HG03060 (cell line): ENCODE measurements at regions not wholly inside any gene's neighbourhood (a gene's known extent, or its start where the extent isn't known, plus 50 kb on each side); places are given as distances from the start of the nearest gene placed in this dataset.
"Not testable (repeated sequence)": the region's sequence is repeated elsewhere in the genome, so short reads cannot be mapped to it uniquely, and the experiment has no call there.

Experiments used
- ATAC-seq: cut with Tn5 transposase; IDR thresholded peaks from one replicate; pipeline ENCODE4 v1.9.1; 2021; ENCODE audit warnings: low read depth, moderate number of reproducible peaks; ENCODE audit not compliant: unreplicated experiment

GRCh38 chr3:191148131-191148530 is 50.9 kb upstream of the OSTN start:
- no peak for ATAC-seq

- ATAC-seq, result no peak
Observed at GRCh38 chr3:191143224-191143623, 55.8 kb upstream of the OSTN start.

- no peak for ATAC-seq
Observed at GRCh38 chr3:191141728-191142127, 57.3 kb upstream of the OSTN start.

DNA sequence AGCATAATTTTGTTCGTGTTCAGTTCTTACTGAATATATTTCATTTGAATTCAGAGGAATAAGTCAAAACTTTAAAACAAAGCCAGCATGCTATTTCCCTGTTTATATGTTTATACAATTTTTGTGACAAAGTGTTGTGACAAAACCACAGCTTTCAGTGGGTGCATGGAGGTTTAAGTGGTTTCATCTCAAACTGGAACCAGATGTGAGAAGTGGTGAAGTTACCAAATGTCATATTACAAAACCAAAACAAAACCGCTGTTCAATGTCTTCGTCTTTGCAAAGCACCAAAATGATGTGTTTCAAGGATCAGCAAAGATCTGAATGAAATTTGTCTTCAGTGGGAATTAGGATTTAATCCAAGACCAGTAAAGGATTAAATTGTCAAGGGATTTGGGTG is 59.3 kb upstream of the OSTN start:
- ATAC-seq, result peak; percentile 38

- no peak for ATAC-seq
Observed at GRCh38 chr3:191138937-191139336, 60.1 kb upstream of the OSTN start.

- ATAC-seq, result no peak
Observed at GRCh38 chr3:191137708-191138107, 61.3 kb upstream of the OSTN start.

DNA sequence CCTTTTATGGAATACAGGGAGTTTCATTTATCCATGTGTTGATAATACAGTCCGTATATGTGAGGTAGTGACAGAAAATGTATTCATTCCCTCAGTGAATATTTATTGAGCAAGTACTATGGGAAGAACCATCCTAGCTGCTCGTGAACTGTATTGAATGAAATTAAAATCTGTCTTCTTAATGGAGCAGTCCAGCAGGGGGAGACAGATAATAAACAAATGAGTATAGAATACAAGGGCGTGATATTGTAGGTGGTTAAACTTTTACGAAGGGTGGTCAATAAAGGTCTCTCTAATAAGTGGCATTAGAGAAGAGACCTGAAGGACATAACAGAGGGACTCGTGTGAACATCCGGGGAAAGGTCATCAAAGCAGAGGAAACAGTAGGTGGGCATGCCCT is 62.7 kb upstream of the OSTN start:
- ATAC-seq, result no peak

DNA sequence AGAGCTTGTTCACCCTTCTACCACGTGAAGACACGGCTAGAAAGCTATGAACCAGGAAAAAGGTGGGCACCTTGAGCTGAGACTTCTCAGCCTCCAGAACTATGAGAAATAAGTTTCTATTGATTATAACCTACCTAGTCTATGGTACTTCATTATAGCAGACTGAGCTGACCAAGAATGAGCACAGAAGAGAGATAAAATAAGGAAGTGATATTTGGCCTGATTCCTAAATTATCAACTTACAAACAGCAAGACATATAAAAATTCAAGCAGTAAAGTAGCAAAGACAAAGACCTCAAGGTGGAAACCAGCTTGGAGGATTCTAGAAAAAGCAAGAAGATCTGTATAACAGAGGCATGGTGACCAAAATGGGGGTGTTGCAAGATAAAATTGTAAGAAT is 63.9 kb upstream of the OSTN start:
- no peak for ATAC-seq

DNA sequence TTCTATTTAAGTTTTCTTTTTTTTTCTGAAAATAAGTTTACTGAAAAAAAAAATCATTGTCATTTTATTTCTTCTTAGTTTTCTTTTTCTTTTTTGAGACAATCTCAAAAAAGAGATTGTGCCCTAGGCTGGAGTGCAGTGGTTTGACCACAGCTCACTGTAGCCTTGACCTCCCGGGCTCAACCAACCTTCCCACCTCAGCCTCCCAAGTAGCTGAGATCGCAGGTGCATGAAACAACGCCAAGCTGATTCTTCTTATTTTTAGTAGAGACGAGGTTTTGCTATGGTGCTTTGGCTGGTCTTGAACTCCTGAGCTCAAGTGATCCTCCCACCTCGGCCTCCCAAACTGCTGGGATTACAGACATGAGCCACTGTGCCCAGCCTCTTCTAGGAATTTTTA is 65.7 kb upstream of the OSTN start:
- no peak for ATAC-seq

- ATAC-seq, result no peak
Observed at GRCh38 chr3:191131305-191131704, 67.7 kb upstream of the OSTN start.

- not testable (repeated sequence) for ATAC-seq
Observed at GRCh38 chr3:191124891-191125290, 74.2 kb upstream of the OSTN start.

GRCh38 chr3:191123946-191124345 is 75.1 kb upstream of the OSTN start:
- no peak for ATAC-seq

DNA sequence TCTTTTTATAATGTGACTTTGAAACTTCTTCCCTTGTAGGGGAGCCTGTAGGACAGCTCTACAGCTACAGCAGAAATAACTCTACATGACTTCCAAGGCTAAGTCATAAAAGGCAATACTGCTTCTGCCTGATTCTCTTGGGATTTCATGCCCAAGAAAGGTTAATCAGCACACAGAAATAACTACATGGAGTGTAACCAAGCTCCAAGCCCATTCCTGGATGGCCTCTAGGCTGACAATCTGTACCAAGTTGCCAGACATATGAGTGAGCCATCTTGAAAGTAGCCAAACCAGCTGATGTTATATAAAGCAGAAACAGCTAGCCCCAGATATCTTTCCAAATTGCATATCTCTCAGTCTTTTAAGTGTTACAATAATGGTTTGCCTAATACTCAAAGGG is 75.8 kb upstream of the OSTN start:
- ATAC-seq, result no peak

- peak; percentile 63 for ATAC-seq
Observed at GRCh38 chr3:191120447-191121298, 78.4 kb upstream of the OSTN start.

- peak; percentile 72 for ATAC-seq
Observed at GRCh38 chr3:191119415-191120295, 79.4 kb upstream of the OSTN start.

DNA sequence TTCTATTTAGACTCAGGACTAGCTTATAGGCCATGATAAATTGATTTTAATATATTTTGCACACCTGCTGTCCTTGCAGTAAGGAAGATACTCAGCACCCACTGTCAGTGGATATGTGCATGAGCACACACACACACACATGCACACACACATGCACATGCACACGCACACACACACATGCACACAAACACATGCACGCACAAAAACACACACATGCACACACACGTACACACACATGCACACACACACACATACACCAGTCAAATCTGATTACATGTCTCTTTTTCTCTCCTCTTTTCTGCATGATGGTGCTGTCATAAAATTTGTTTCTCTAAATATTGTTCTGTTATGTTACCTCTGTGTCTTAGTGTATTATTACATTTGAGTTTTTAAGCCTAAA is 87.3 kb upstream of the OSTN start:
- ATAC-seq, result no peak

- ATAC-seq, result peak; percentile 91
Observed at GRCh38 chr3:191105418-191105817, 93.6 kb upstream of the OSTN start.

GRCh38 chr3:191100516-191100915 is 98.5 kb upstream of the OSTN start:
- no peak for ATAC-seq

DNA sequence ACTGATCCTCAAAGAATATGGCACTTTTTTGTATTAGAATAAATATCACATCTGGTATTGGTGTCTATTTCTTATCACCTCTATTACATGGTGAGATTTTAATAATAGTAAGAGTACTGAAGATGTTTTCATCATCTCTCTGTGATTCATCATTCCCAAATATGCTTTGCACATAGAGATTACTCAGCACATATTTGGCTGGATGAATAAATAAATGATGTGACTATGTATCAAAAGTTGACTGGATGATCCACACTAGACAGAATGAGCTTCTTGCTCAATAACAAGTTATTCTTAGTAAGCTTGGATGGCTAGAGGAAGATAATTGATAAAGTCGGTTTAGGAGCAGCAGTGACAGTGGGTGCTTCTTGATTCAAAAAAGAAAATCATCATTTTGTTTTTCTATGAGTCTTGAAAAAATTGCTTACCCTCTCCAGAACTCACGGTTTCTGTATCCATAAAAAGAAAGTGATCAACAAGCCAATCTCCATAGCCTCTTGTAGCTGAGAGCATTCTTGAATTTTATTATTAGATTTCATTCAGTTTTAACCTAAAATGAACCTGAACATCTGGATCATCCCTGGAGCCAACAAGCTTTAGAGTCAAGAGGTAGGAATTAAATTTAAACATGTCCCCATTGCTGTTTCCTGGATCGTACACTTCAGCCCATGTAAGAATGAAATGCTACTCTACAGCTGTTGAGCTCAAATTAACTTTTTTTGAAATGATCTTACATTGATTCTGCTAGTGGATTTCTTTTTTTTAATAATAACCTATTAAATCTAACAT is 104.8 kb upstream of the OSTN start:
- ATAC-seq, result no peak

- ATAC-seq, result no peak
Observed at GRCh38 chr3:191087391-191087790, 111.7 kb upstream of the OSTN start.

DNA sequence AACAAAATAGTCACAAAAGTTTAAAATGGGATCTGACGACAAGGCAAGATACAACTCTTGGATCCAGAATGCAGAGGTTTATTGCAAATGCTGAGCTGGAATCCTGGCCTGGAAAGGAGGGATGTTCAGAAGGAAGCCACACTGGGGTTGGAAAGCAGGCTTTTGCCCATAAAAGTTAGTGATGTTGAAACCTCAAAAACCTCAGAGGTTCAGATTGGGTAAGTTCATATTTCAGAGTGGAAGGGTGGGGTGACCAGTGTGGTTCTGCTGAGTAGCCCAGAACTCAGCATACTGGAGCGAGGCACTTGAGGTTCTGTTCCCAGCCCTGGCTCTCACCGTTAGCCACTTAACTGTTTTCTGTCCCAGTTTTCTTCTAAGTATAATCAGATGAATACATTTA is 114.0 kb upstream of the OSTN start:
- no peak for ATAC-seq
